Stimulated activated naive CD4-positive, alpha-beta T cell (primary cell): ENCODE measurements at regions not wholly inside any gene's neighbourhood (a gene's known extent, or its start where the extent isn't known, plus 50 kb on each side); places are given as distances from the start of the nearest gene placed in this dataset.

Experiments used
- DNase-seq, 6 experiments: peaks; one replicate each; lab custom pipeline; 2025; lab: John Stamatoyannopoulos, UW

DNA sequence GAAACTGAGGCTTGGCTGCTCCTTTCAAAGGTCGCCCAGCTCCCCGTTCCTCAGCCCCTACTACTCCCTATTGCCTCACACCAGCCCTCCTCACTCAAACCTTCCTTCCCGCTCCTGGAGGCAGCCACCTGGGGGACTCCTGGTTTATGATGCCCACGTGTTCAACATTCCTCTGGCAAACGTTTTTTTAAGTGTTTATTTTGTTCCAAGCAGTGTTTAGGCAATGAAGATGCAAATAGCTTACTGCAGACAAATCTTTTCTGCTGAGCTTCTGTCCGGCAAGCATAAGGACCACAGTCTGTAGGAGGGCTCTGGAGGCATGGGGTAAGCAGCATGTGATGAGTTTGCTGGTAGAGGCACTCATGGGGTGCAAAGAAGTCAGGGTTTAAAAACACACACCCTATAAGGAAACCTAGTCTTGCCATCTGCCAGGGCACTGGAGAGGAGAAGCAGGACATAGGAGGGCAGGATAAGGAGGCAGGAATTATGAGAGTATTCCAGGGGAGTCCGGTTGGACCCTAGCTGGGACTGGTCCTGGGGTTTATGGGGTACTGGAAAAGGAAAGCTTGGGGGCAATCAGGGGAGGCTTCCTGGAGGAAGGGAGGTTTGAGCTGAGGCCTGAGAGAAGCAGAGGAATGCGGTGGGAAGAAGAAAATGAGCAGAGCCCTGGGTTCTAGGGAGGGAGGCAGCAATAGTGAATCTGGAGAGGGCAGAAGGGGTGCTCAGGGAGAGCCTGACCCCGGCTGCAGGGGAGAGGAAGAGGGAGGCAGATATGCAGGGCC is 123.3 kb downstream of the NCOR2 start:
- no peak for DNase-seq

DNA sequence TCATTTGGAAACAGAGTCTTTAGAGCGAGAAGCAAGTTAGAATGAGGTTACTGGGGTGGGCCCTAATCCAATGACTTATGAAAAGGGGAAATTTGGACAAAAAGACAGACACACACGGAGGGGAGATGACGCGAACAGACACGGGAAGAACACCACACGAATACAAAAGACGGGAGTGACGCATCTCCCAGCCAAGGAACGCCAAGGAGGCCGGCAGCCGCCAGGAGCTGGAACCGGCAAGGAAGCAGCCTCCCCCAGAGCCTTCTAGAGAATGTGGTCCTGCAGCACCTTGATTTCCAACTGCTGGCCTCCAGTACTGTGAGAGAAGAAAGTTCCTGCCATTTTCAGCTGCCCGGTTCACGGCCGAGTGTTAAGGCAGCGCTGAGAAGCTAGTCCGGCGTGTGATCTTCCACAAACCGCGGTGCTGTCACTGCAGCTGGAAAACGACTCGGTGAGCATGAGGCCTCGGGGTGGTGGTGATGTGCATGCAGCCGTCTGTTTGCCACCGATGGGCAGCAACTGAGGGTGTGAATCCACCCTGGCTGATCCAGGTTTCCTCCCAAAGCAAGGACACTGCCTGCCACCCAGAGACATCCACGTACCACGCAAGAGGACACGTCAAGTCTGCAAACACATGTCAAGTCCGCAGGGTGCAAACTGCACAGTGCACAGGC is 124.5 kb downstream of the NCOR2 start:
- no peak for DNase-seq

DNA sequence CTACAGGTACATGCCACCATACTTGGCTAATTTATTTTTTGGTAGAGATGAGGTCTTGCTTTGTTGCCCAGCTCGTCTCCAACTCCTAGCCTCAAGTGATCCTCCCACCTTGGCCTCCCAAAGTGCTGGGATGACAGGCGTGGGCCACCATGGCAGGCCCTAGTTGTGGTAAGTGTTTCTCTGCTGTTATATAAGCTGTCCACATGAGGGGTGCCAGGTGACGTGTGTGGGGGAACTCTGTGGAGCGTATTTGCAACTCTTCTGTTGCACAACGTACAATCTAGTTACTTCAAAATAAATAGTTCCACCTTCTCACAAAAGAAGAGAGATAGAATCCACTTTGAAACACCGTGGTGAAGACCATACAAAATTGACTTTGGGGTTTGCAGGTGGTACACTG is 125.1 kb downstream of the NCOR2 start:
- no peak for DNase-seq

DNA sequence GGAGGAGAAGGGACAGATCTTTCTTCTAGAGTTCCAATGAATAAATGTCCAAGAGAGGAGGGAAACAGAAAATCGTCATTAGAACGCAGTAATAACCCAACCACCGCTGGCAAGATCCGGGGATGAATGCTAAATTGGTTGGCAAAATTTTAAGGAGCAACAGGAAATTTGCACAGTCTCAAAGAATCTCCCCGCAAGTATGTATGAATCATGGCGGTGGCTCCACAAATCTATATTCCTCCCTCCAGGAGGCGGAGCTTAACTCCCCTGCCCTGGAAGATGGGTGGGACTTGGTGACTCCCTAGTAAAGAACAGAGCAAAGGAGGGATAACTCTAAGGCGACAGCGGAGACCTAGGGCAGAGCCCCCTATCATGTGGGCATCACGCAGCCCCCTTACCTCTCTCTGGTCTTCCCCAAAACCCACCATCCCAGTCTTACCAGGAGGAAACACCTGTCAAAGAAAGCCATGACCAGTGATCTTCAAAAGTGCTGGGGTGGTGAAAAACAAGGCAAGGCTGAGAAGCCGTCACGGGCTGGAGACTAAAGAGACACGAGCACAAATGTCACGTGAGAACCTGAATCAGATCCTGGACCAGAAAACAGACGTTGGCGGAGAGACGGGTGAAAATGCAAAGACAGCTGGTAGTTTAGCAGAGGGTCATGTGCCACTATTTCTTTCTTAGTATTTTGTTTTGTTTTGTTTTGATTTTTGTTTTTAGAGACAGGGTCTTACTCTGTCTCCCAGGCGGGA is 125.8 kb downstream of the NCOR2 start:
- no peak for DNase-seq

DNA sequence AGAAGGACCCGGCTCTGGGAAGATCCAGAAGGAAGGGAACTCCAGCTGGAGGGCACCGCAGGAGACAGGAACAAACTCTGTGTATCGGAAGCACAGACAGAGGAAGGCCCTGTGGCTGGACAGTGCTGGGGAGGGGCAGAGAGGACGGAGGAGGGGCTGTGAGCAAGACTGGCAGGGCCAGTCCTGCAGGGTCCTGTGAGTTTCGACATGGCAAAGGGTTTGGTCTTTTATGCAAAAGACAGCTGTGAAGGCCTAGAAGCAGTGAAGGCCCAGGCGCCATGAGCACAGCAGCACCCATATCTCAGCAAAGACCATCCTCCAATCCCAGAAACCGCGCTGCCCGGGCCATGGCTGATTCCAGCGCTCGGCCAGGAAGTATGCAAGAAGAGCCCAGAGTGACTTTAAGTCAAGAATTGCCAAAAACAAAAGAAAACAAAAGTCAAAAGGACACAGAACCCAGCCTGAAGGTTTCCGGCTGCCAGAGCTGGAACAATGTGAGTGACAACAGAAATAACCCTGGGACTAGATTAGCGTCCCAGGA is 126.5 kb downstream of the NCOR2 start:
- no peak for DNase-seq

DNA sequence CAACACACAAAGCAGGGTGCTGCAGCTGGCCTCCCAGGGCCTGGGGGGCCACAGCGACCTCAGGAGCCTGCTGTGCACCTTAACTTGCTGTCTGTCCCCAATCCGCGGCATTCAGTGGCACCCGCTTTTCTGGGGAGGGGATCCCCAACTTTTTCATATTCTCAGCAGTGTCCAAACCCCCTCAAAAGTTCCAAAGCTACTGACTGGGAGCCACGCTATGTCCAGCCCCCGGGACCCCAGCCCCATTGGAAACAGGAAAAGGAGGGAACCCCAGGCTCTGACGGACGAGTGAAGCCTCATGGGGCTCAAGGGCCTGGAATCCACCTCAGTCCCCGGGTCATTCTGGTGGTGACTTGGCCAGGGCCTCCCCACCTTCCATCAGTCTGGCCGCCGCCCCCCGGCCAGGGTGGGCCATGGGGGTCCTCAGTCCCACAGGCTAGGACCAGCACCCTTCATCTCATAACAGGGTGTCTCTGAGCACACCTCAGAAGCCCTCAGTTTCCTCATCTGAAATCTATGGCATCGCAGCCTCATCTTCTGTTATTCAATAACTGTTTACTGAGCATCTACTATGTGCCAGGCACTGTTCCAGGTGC is 127.3 kb downstream of the NCOR2 start:
- no peak for DNase-seq

DNA sequence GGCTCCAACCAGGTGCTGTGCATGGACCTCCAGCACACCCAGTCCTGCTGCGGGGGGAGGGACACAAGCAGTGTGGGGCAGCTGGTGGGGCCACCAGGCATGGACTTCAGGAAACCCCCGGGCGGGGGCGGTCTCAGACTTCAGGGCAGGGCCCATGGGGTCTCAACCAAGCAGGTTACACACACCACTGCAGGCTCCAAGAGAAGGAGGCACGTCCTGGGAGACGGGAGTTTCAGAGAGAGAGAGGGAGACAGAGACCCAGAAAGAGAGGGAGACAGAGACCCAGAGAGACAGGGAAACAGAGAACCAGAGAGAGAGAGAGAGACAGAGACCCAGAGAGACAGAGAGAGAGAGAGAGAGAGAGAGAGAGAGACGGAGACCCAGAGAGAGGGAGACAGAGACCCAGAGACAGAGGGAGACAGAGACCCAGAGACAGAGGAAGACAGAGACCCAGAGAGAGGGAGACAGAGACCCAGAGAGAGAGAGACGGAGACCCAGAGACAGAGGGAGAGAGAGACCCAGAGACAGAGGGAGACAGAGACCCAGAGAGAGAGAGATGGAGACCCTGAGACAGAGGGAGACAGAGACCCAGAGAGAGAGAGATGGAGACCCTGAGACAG is 128.9 kb downstream of the NCOR2 start:
- no peak for DNase-seq

DNA sequence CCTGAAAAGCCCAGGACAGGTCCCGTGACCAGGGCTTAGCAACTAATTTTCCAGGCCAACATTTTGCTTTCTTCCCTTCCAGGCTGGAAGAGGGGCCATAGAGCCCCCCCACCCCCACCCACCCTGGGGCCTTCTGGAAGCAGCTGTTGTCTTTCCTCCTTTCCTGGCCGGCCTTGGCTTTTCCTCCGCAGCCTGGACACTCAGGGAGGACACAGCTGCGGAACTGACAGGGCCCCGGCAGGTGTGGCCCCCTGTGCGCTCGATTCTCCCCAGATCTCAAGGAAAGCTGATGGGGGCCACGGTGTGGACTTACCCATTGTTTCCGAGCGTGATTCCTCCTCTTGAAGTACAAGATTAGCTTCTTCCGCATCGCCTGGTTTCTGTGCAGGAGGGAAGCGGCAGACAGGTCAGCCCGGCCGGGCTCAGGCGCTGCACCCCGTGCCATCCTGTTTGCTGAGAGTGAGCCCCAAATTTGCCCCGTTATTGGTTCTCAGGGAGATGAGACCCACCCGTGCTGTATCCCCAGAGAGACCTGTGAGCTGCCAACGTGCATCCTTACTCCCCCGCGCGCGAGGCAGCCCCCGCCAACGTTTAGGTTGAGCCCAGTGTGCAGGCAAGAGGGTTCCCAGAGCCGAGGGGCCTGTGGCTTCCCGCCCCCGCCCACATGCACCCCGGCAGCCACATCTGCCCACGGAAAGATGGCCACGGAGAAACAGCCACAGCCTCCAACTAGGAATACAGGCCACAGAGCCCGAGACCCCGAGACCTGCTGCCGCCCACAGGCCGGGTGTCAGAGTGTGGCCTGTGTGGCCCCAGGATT is 129.6 kb downstream of the NCOR2 start:
- DNase-seq: no peak

DNA sequence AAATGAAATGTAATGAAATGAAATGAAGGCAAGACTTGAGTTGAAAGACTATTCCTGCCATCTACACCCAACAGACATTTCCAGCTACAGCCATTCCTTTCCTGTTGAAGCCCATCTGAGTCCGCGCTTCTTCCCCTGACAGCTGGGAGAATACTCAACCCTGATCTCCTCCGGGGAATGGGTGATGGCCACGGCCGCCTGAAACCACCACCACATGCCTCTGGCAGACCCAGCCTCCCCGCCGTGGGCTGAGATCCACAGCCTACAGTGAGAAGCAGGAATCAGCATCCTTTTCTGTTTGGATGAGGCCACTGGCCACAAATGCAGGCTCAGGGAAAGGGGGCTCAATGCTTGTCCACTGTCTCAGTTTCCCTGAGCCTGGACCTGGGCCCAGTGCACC is 130.3 kb downstream of the NCOR2 start:
- DNase-seq: no peak

DNA sequence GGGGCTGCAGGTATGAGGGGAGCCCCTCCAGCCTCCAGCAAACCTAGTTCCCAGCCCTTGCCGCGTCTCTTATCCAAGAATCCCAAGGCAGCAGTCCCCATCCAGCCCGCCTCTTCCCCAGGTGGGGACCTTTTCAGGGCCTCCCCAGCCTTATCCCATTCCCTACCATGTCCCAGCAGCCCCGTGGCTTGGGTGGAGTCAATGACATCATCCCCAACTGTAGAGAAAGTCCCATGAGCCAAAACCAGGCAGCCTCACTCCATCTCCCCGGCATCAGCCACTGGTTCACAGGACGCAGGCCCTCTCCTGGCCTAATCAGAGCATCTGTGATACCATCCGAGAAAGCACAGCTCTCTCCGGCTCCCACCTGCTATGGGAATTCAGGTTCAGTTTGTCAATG is 131.0 kb downstream of the NCOR2 start:
- no peak for DNase-seq

DNA sequence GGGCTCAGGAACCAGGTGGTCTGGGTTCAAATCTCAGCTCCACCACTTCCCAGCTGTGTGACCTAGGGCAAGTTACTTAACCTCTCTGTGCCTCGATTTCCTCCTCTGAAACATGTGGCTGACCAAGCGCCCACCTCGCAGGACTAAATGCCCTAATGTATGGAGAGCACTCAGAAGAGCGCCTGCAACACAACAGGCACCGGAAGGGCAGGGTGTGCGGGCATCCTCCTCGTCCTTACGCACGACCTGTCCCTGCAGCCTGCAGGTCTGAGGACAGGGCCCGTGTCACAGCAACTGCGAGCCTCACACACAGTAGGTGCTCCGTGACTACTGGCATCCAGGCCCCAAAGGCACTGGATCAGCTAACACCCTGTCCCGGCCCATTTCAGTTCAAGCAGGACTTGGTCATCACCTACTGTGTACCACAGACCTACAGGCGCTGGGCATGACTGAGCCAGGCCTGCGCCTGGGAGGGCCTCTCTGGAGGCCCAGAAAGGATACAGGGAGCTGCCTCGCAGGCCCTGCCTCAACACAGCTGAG is 131.5 kb downstream of the NCOR2 start:
- DNase-seq: no peak

DNA sequence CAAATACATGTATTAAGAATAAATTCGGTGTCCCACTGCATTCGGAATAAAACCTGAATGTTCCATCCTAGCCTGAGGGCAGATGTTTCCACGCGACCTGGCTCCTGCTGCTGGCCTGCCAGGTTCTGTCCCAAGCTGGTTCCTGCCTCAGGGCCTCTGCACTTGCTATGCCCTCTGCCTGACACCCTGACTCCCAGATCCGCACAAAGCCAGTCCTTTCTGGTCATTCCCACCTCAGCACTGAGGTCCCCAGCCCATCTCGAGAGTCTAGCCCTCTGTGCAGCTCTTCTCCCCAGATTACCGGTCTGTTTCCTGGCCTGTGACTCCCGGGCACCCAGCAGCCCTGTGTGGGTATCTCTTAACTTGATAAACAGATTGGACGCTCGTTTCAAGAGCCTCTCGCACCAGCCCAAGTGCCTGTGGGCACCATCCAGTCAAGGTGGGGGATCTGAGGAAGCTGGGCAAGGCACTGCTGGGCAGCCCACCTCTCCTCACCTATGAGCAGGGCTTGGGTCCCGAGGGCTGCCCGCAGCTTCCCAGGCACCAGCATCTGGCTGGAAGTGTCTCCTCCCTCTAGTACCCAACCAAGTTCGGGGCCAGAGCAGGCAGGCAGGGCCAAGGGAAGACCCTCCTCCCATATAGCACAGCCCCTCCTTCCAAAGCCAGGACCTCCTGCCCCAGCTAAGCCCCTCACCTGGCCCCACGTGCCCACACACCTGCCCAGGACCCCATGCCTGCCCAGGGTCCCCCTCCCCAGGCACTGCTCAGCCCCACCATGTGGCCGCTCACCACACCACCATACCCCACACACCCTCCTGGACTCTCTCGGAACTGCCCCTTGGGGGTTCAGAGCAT is 132.2 kb downstream of the NCOR2 start:
- DNase-seq: no peak

DNA sequence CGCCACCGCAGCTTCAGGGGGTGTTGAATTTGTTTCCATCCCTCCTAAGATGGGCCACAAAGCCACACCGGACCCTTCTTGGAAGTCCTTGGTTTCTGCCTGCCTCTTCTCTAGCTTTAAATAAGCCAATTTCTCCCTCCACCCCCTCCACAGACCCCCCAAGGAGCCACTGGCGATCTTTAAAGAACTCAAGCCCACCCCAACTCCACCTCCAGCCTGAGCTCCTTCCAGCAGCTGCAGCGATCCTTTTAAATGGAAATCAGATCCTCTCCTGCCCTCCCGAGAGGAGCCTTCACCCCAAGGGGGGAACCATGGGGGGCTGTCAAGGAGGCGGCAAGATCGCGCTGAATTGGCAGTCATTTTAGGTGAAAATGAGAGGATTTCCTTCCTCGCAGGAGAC is 133.1 kb downstream of the NCOR2 start:
- no peak for DNase-seq

DNA sequence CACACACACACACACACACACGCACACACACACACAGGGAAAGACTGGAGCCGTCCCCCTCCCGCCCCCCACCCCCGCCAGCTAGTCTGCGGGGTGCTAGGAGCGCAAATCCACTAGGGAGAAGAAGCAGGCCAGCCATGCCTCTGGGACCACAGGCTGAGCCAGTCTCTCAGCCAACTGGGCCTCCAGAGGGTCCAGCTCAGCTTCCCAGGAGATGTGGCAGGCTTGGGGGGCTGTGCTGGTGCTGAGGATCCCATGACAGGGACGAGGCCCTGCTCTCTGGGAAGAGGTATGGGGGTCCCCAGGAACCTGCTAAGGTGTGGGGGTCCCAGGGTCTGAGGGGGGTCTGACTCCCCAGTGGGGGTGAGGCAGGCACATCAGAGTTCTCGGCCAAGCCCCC is 133.5 kb downstream of the NCOR2 start:
- DNase-seq: no peak

DNA sequence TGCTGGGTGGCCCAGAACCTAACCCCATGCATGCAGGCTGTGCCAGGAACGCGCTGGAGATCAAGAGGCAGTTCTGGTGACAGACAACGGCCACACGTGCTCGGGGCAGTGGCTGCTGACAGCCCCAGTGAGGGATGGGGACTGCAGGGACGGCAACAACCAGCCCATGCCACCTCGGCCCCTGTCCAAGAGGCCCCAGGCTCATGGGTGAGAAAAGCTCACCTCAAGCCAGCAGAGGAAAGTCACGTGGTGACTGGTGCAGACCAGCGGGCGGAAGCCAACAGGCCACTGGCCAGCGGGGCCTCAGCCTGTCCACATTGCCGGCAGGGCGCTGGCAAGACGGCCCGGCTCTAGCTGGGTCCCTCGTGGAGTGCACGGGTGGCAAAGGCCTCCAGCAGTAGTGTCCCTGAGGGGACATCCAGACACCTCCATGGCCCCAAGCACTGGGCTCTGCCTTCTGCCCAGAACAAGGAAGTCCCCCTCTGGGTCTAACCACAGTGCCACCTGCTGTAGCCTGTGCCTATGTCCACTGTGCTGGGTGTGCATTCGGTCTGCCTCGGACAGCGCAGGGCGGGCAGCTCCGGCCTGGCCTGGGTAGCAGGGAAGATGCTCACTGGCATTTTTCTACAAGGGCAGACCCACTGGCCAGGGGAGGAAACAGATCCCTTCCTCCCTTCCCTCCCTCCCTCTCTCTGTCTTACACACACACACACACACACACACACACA is 134.1 kb downstream of the NCOR2 start:
- DNase-seq: no peak

DNA sequence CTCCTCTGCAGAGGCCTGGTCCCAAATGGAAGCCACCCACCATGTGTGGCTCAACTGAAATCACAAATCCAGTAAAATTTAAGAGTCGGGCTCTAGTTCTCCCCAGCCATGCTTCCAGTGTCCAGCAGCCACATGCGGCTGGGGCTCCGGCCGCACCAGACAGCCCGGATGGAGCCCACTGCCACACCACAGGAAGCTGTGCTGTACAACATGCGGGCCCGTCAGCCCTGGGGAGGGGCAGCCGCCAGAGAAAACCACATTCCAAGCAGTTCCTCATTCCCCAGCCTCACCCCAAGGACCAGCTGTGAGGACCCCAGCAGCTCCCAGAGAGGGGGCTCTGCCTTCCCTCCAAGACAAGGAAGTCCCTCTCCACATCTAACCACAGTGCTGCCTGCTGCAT is 135.0 kb downstream of the NCOR2 start:
- no peak for DNase-seq

DNA sequence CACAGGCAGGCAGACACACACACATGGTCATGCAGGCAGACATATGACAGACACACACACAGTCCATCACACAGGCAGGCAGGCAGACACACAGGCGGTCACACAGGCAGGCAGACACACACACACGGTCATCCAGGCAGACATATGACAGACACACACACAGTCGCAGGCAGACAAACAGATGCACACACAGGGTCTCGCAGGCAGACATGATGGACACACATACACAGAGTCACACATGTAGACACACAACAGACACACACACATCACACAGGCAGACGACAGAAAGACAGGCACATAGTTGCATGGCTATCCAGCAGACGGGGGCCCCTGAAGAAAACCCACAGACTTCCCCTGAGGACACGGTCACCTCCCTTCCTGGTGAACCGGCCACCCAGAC is 135.4 kb downstream of the NCOR2 start:
- DNase-seq: no peak

DNA sequence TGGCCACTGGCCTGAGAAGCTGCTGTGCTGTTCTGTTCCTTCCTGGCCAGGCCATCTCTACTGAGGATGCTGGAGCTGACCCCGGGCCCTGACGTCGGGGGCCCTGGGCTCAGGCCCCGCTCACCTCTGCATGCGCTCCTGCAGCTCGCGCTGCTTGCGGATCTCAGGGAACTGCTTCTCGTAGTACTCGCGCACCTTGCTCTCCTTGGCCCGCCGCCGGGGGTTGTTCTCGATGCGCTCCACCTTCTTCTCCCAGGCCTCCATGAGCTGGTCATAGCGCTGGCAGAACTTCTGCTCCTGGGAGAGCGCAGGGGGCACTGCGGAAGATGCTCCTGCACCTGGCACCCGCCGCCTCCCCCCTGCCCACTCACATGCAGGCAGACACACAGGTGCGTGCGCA is 135.6 kb downstream of the RFLNA start:
- no peak for DNase-seq

DNA sequence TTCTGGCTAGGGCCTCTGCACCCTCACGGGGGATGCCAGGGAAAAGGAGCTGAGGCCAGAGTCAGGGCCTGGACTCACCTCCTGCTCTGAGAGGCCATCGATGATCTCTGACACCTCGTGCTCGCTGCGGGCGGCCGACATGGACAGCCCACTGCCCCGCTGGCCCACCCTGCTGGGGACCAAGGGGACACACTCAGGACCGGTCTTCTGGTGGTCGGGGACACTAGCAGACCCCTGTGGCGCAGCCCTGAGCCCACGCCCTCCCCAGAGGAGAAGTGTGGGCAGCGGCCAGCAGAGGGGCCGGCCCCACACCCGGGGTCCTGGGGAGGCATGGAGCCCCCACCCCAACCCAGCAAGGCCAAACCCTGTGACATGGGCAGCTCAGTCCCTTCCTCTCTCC is 134.6 kb downstream of the RFLNA start:
- no peak for DNase-seq
